Activated CD4-positive, alpha-beta T cell treated with anti-CD3 and anti-CD28 coated beads for 24 hours (primary cell): ENCODE measurements at regions not wholly inside any gene's neighbourhood (a gene's known extent, or its start where the extent isn't known, plus 50 kb on each side); places are given as distances from the start of the nearest gene placed in this dataset.

Source experiments
- DNase-seq, 2 donors: peaks; one replicate each; pipeline ENCODE4 v3.0.0-alpha.2; 2020; ENCODE audit warnings: low read depth in 2 of 2

GRCh38 chr20:60632391-60633262, 619.4 kb upstream of the CDH4 start:
- no peak for DNase-seq

- no peak for DNase-seq
Observed at GRCh38 chr20:60634491-60635172, 617.4 kb upstream of the CDH4 start.

- DNase-seq: no peak
Observed at GRCh38 chr20:60636417-60636816, 615.6 kb upstream of the CDH4 start.

- DNase-seq: no peak
Observed at GRCh38 chr20:60637801-60638200, 614.3 kb upstream of the CDH4 start.

GRCh38 chr20:60638430-60639098, 613.5 kb upstream of the CDH4 start:
- no peak for DNase-seq

GRCh38 chr20:60641879-60642447, 610.1 kb upstream of the CDH4 start:
- DNase-seq: no peak

GRCh38 chr20:60642541-60642940, 609.5 kb upstream of the CDH4 start:
- no peak for DNase-seq

- no peak for DNase-seq
Observed at GRCh38 chr20:60648556-60648955, 603.5 kb upstream of the CDH4 start.

- no peak for DNase-seq
Observed at GRCh38 chr20:60649541-60649940, 602.5 kb upstream of the CDH4 start.

- no peak for DNase-seq
Observed at GRCh38 chr20:60650087-60650486, 602.0 kb upstream of the CDH4 start.

- no peak for DNase-seq
Observed at GRCh38 chr20:60652046-60652445, 600.0 kb upstream of the CDH4 start.

- no peak for DNase-seq
Observed at GRCh38 chr20:60652615-60653014, 599.4 kb upstream of the CDH4 start.

GRCh38 chr20:60653111-60653845, 598.8 kb upstream of the CDH4 start:
- no peak for DNase-seq

- DNase-seq: no peak
Observed at GRCh38 chr20:60658681-60659080, 593.4 kb upstream of the CDH4 start.

GRCh38 chr20:60659240-60659639, 592.8 kb upstream of the CDH4 start:
- DNase-seq: no peak

- no peak for DNase-seq
Observed at GRCh38 chr20:60662307-60662706, 589.8 kb upstream of the CDH4 start.

- DNase-seq: no peak
Observed at GRCh38 chr20:60664106-60664505, 588.0 kb upstream of the CDH4 start.

GRCh38 chr20:60667641-60668040, 584.4 kb upstream of the CDH4 start:
- no peak for DNase-seq

GRCh38 chr20:60669211-60669610, 582.9 kb upstream of the CDH4 start:
- no peak for DNase-seq

GRCh38 chr20:60676011-60676410, 576.0 kb upstream of the CDH4 start:
- no peak for DNase-seq

- no peak for DNase-seq
Observed at GRCh38 chr20:60677819-60678218, 574.2 kb upstream of the CDH4 start.

GRCh38 chr20:60680554-60680953, 571.5 kb upstream of the CDH4 start:
- no peak for DNase-seq
